ENCODE measurements at regions not wholly inside any gene's neighbourhood (a gene's known extent, or its start where the extent isn't known, plus 50 kb on each side); places are given as distances from the start of the nearest gene placed in this dataset.

DNA sequence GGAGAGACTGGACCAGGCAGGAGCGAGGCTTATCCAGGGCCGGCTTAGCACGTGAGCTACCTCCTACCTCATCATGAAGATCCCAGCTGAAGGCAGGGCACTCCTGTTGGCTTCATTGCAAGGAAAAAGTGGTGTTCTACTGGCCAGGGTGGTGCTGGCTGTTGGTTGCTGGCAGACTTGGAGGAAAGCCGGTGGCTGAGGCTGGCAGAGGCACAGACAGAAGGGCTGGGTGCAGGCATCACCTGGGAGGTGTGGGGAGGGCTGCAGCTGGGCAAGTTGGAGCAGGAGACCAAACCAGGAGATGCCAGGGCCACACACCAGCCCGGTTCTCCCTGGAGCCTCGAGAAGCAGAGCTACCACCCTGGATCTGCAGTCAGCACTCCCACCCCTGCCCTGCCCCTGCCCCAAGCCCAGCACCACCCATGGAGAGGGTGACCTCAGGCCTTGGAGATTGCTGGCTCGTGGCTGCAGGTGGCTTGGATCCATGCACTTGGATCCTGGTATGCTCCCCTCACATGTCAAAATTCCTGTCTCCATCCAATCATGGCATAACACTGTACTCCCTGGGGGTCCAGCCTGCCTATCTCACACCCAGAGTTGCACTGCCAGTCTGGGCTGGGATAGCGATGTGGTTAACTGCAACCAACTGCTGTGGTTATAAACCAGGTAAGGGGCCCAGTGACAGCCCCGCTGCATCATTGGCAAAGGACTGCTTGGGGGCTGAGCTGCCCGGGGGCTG, 49.7 kb downstream of the GLI2 start:
- no peak for DNase-seq (ENCODE audit: low read depth)

DNA sequence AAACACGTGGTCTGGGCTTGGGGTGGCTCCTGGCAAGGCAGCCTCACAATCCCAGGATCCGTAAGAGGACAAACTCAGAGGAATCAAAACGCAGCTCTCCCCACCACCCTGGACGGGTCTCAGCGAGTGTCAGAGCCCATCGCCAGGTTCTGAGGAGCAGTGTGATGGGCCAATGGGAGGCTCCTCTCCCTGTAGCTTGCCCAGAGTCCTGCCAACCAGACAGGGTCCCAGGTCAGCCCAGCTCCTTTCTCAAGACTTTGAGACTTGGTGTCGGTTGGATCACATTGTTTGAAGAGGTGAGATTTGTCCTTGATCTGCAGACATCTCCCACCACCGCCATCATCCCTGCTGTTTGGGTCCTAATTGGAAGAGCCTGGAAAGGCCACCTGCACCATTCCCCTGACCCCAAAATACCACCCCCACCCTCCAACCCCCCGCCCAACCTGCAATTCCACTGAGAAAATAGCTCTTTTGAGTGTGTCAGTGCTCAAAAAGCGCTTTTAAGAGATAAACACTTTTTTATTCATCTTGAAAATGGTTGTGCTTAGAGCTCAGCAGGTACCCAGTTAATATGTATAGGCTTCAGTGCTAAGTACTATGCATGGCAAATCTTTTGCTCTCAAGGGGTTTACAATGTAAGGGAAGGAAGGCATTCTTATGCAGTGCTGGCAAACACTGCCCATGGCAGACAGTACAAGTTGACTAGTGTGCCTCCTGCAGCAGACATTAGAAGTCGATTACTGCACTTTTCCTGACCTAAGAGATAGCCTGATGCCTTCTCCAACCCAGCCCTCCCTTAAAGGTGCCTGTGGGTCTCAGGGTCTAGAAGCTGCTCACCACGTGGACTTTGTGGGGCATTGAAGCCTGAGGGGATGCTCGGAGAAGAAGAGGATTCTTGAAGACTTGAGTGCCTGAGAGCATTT, 50.6 kb downstream of the GLI2 start:
- DNase-seq (ENCODE audit: low read depth): no peak

DNA sequence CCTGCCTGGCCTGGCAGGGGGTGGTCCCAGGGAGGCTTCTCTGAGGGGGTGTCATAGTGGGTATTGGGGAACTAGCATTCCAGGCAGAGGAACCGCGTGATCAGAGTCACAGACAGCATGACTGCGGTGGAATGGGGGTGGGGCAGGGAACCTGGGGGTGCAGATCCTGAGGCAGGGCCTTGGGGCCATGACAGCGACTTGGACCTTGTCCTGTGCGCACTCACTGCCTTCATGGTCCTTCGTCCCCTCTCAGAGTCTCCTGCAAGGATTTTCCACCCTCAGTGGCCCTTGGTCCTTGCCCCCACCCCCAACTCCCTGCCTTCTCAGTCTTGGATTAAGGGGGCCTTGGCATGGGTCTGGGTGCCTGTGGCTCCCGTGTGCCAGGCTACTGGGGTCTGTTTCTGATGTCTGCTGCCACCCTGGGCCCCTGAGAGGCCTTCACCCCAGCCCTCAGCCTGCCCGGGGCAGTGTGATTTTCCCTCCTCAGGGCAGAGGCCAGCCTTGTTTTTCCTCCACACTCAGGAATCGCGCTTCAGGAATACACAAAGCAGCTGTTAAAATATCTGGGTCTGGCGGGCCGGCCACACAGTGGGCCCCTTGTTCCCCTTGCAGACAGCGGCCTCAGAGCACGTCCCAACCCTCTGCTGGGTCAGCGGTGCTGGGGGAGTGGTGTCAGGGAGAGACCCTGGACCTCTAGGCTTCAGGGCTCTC, 51.6 kb downstream of the GLI2 start:
- no peak for DNase-seq (ENCODE audit: low read depth)

DNA sequence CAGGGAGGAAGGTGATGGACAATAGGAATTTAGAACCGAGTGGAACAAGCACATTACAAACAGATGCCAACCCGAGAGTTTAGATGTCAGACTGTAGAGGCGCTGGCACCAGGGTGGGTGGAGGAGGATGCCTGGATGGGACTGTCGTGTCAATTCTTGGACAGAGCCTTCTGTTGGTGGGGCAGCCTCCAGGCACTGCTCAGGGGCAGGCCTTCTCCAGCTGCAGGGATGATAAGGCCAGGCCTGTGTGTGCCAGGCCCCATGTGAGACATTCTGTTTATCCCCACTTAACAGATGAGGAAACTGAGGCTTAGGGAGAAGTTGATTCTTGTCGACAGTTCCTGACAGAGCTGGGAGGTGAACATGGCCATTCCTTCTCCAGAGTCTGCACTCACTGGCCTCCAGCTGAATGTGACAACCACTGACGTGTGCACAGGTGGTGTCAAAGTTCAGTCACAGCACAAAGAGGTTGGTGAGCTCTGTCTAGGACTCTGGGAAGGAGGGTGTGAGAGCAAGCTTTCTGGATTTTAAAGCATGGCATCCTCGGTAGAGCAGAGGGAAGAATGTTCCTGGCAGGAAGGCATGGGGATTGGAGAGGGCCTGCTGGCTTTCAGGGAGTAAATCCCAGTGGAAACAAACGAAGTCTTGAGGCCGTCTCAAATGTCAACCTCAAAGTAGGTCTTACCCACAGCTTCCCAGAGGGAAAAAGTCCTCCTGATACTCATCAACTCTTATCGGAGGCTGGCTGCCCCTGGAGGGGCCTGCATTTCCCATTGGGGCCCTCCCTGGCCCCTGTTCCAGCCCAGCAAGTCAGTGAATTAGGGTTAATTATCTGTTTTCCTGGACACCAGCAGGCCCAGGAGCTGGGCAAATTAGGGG, 52.4 kb downstream of the GLI2 start:
- DNase-seq (ENCODE audit: low read depth): no peak

GRCh38 chr2:120791243-120791961, 55.7 kb downstream of the GLI2 start:
- DNase-seq (ENCODE audit: low read depth): no peak

GRCh38 chr2:120791962-120792297, 56.3 kb downstream of the GLI2 start:
- DNase-seq (ENCODE audit: low read depth): peak; percentile 60

DNA sequence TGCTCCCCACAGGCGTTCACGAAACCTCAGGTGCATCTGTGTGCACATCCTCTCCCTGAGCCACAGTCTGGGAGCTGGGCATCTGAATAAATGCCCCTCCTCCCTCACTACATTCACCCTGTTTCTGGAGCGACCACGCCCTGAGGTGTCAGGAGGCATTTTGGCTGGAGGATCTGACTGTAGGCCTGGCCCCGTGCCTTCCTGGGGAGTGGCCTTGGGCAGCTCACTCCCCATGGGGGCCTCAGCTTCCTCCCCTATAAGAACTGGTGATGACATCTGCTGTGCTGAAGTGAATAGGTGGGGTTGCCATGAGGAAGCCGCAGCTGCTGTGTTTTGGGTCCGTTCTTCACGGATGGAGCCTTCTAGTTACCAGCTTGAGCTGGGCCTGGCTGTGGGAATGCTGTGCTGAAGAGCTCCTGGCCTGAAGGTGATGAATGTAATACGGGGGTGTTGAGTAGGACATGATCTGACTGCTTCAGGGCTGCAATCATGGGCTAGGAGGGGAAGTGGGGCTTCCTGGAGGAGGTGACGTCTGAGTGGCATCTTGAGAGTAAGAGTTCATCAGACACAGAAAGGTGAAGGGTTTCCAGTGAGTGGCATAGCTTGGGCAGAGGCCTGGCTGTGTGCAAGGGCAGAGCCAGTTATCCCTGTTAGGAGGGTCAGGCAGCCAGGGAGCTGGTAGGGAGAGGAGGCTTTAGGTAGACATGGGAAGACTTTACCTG, 58.2 kb downstream of the GLI2 start:
- no peak for DNase-seq (ENCODE audit: low read depth)

GRCh38 chr2:120794716-120795115, 59.0 kb downstream of the GLI2 start:
- no peak for DNase-seq (ENCODE audit: low read depth)

GRCh38 chr2:120796094-120796493, 60.4 kb downstream of the GLI2 start:
- no peak for DNase-seq (ENCODE audit: low read depth)

- no peak for DNase-seq (ENCODE audit: low read depth)
These were observed 62.0 kb downstream of the GLI2 start for GRCh38 chr2:120797421-120798221.

GRCh38 chr2:120798567-120799247, 63.0 kb downstream of the GLI2 start:
- DNase-seq (ENCODE audit: low read depth): no peak

GRCh38 chr2:120802158-120802557, 66.5 kb downstream of the GLI2 start:
- DNase-seq (ENCODE audit: low read depth): no peak

- DNase-seq (ENCODE audit: low read depth): no peak
These were observed 67.3 kb downstream of the GLI2 start for GRCh38 chr2:120802867-120803484.

GRCh38 chr2:120803764-120804335, 68.2 kb downstream of the GLI2 start:
- no peak for DNase-seq (ENCODE audit: low read depth)

- DNase-seq (ENCODE audit: low read depth): no peak
These were observed 68.8 kb downstream of the GLI2 start for GRCh38 chr2:120804459-120804858.

DNA sequence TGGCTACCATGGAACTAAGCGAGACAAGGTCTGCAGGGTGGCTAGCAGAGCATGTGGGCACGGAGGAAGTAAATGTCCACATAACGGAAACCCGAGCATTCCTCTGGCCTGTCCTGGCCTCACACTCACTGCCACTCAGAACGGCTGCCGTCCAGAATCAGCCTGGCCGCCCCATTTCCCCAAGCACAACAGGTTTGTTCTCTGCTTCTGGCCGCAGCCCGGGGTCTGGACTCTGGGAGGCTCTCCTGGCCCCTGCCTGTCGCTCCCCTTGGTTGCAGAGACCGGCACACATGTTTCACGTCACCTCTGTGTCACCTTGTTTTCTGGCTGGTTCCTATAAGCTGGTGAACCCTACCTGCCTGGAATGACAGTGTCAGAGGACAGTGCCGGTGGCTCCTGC, 69.3 kb downstream of the GLI2 start:
- DNase-seq (ENCODE audit: low read depth): no peak

- DNase-seq (ENCODE audit: low read depth): no peak
These were observed 69.9 kb downstream of the GLI2 start for GRCh38 chr2:120805602-120806001.

DNA sequence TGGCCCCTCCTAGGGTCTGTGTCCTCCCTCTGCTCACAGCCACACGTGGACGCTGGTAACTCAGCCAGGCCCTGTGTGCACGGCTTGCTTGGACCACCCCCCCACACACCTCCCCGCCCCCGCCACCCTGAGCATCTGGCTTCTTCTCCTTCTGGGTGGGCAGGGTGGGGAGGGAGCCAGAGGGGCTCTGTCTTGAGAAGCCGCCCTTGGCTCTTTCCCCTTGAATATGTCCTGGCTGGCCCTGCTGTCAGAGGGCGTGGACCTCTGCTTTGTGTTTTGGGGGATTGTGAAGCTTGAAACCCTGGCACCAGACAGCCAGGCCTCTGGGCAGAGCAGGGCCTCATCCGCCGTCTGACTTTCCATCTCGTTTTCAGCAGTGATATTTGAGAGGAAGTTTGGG, 72.1 kb downstream of the GLI2 start:
- DNase-seq (ENCODE audit: low read depth): no peak

All from HT1080 (cell line).